GM21528 (cell line): ENCODE measurements at regions not wholly inside any gene's neighbourhood (a gene's known extent, or its start where the extent isn't known, plus 50 kb on each side); places are given as distances from the start of the nearest gene placed in this dataset.
"Not testable (repeated sequence)": the region's sequence is repeated elsewhere in the genome, so short reads cannot be mapped to it uniquely, and the experiment has no call there.

Experiments
- ATAC-seq: cut with Tn5 transposase; IDR thresholded peaks from one replicate; pipeline ENCODE4 v1.9.1; 2021; ENCODE audit warnings: mild to moderate bottlenecking, moderate library complexity; ENCODE audit not compliant: unreplicated experiment, low FRiP score

DNA sequence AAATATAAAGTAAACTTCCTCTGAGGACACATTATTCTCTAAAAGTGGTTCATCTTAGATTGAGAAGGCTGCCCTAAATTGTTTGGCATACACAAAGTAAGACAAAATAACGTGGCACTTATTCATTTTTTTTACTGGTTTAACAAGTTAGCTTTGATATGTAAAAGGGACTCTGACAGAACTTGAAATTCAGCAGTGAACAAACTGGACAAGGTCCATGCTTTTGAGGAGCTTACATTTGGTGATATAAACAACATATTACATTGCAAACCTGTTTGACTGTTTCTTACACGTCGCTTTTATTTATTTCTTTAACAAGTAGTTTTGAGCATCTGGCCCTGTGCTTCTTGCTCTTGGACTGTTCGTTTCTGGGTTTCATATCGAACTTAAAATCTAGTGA lies 253.1 kb upstream of the POM121L12 start:
- no peak for ATAC-seq

GRCh38 chr7:52781250-52781649 lies 254.2 kb upstream of the POM121L12 start:
- ATAC-seq = no peak

- ATAC-seq = no peak
Measured at GRCh38 chr7:52779004-52779403, 256.4 kb upstream of the POM121L12 start.

DNA sequence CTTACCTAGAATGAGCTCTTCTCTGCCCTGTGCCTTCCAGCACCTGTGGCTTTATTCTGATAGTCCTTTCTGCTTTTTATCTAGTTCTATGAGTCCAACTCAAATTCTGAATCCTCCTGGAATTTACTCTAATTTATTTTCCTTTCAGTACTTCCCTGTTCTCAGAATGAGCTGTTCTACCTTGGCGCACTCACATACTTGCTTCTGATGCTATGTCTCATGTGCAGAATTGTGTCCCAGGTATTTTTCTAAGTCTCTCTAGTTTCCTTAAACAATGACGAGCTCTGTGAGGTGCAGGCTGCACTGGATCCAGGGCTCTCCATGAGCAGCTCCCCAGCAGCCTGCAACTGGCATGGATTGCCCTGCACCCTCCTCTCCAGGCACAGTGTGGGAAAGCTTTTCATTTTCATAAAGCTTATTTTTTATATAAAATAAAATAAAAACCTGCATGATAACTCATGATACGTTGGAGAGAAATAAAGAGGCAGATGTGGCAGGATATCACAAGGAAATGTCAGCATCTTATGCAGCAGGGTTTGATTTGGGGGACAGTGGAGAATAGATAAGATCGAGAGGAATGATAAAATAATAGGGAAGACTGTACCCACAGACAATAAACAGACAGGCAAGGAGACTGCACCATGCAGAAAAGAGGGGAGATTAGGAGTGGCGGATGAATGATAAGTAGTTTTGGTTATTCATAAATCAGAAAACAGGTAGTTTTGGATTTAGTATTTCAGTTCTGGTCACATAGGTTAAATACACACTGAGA lies 258.2 kb upstream of the POM121L12 start:
- ATAC-seq = no peak

DNA sequence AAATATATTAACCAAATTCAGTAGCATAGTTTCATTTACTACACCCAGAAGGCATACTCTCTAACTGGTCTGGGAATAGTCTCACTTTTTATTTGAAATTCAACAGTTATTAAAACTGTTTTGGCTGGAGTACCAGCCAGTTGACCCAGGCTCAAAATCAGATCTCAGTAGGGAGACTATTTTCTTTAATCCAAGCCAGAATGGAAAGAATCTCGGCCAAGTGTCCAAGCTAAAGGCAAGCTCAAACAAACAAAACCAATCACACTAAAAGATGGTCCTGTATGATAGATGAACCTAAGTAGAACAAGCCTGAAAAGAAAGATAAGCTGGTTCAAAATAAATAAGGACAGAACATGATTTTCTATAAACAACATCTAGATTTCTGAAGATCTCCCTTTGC lies 259.6 kb upstream of the POM121L12 start:
- ATAC-seq = no peak

DNA sequence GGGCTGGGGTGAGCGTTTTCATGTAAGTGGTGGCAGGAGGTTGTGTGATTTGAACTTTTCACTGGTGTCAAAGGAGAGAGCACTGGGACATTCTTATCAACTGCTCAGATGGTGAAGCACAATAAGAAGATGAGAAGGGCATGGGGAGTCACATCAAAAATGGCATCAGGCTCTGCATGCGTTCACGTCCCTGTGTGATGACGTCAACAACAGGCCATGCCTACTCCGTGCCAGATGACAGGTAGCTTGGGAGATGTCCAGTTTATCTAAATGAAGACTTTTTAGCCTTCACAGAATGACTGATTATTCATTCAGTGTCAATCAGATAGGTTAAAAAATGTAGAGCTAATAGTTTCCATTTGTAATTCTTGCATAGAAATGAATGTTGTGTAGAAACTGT lies 264.3 kb upstream of the POM121L12 start:
- no peak for ATAC-seq

DNA sequence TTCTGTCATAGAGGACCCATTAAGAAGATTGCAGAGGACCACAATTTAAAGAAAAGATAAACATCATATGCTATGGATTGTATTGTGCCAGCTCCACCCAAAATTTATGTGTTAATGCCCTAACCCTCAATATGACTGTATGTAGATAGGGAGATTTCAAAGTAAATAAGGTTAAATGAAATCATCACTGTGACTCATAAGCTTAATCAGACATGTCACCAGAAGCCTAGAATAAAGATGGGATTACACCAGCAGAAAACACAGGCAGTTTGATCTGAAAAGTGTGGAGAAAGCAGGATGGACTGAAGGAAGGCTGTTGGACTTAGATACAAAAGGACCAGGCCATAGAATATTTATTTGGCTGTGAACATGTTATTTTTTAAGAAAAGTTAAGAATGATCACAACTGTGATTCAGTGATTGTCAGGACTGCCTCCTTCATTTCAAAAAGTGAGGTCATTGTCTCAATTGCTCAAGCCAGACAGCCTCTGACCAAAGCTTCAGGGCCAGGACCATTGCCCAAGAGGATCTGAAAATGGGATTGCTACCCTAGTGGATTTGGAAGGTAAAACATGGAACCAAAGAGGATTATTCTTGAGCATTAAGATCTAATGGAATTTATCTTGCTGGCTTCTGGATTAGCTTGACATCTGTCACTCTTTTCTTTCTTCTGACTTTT lies 270.8 kb upstream of the POM121L12 start:
- no peak for ATAC-seq

- no peak for ATAC-seq
Measured at GRCh38 chr7:52758356-52758755, 277.1 kb upstream of the POM121L12 start.

DNA sequence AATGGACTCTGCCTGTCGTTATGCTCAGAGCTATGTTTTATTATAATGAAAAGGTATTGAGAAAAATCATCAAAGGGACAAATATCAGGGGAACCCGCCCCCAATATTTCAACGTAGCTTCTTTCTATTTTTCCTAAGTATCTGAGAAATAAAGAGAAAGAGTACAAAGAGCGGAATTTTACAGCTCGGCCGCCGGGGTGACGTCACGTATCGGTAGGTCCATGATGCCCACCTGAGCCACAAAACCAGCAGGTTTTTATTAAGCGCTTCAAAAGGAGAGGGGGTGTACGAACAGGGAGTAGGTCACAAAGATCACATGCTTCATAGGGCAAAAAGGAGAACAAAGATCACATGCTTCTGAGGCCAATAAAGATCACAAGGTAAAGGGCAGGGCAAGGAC lies 281.6 kb upstream of the POM121L12 start:
- no peak for ATAC-seq

DNA sequence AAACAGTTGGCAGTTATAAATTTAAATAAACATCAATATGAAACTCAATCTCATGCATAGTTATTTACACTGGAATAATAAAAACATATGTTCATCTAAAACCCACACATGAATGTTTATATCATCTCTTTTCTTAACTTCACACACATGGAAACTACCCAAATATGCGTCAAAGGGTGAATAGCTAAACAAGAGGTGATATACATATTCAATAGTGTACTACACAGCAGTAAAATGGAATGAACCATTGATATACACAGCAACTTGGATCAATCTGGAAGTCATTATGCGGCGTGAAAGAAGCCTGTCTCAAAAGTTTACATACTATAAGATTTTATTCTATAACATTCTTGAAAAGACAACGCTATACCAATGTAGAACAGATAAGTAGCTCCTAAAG lies 282.5 kb upstream of the POM121L12 start:
- ATAC-seq = no peak

DNA sequence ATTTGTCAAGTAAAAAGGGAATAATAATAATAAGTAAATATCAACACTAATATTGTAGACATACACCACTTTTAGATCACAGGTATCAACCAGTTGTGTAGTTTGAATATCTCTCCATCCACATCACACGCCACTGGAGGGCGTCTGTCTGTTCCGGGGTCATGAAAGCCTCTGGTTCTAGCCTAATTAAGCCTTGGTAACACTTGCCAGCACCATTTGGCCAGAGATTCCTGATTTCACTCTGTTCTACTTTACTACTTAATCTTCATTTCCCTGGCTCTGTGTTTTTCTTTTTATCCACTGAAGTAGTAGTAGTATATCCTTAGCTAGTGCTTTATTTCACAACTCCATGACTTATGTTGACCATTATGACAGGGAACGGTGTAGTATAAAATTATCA lies 285.6 kb upstream of the POM121L12 start:
- ATAC-seq = no peak

DNA sequence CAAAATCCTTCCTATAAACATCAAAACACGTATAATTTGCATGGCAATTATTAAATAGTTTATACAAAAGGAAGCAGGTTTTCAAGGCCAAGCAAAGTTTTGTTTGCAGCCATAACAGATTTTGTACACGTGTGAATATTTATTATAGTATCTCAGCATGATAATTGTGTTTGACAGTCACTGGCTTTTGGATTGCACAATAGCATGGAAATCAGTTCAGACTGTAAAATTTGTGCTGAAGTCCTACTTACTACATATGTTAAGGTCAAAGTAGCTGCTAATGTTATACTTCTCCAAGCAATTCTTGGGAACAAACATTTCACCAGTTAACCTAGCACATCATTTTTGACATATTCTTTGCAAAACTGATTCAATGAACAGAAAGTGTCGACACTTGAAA lies 287.6 kb upstream of the POM121L12 start:
- ATAC-seq = no peak

- no peak for ATAC-seq
Measured at GRCh38 chr7:52741670-52742290, 293.7 kb upstream of the POM121L12 start.

GRCh38 chr7:52735656-52736055 lies 299.8 kb upstream of the POM121L12 start:
- ATAC-seq = no peak

DNA sequence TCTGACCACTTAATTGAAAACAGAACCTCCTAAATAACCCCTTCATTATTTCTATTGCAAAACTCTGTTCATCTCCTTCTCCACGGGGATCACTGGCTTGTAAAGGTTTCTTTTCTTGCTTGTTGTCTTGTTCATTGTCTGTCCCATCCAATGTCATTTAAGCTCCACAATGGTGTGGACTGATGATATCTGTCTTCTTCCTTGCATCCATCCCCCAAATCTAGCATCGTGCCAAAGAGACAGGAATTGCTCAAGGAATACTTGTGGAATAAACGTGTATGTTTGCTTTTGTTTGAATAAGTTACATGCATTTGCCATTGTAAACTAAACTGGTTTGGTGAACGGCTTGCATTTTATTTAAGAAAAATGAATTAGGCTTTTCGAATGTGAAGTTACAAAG lies 306.8 kb upstream of the POM121L12 start:
- not testable (repeated sequence) for ATAC-seq

GRCh38 chr7:52727632-52728031 lies 307.8 kb upstream of the POM121L12 start:
- no peak for ATAC-seq

DNA sequence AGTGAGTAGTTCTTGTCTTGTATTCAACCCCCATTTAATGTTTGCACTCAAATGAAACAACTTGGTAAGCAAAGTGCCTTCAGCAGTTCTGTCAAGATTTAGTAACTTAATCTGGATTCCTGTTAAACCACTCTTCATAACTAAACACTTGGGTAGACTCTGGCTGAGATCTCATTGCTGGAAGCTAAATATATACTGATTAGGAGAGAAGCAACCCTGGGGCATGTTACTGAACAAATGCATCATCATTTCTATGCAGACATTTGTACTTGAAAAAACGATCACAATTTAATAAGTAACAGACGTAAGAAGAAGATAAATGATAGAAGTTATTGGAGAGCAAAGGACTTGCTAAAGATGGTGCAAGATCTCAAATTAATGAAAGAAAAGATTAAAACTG lies 308.4 kb upstream of the POM121L12 start:
- no peak for ATAC-seq

DNA sequence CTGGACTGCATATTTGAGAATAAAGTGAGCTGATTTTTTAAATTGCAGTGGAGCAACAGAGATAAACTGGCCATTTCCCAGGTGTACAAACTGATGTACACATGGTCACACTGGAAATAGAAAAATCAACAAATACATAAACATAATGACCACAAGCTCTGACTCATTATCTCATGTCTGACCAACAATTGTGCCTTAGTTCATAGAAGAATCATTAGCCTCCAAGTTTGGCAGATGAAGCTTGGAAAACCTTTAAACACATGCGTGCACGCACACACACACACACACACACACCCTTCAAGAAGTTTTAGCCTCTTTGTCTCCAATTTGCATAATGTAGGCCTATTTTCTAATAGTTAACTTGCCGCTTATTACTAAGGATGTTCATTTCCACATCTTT lies 308.9 kb upstream of the POM121L12 start:
- no peak for ATAC-seq

DNA sequence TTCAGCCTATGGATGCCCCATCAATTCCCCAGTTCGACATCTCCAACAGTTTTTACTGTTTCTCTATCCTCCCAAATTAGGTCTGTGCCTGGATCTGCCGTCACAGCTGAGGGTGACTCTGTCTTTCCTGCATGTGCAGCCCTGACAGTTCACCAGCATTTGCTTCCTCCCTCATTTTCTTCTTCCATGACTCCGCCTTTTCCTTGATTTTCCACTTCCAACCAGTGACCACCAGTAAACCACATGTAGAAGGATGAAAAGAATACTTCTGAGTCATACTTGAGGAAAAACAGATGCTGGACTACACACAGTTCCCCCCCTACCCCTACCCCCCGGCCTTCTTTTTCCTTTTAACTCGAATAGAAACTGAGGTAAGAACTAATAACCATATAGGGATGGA lies 311.8 kb upstream of the POM121L12 start:
- no peak for ATAC-seq

- ATAC-seq = no peak
Measured at GRCh38 chr7:52720856-52721255, 314.6 kb upstream of the POM121L12 start.

GRCh38 chr7:52719677-52720076 lies 315.8 kb upstream of the POM121L12 start:
- ATAC-seq = no peak

- ATAC-seq = no peak
Measured at GRCh38 chr7:52715701-52716100, 319.7 kb upstream of the POM121L12 start.
